H9 (cell line): ENCODE measurements at regions not wholly inside any gene's neighbourhood (a gene's known extent, or its start where the extent isn't known, plus 50 kb on each side); places are given as distances from the start of the nearest gene placed in this dataset.

Experiments
- DNase-seq: peaks from one replicate; pipeline ENCODE4 v3.0.0-alpha.2; 2017
- H2AFZ ChIP-seq: one replicate; pipeline ENCODE4 v1.6.1; 2013; ENCODE audit warnings: mild to moderate bottlenecking, low read length, control low read depth, moderate library complexity
- H2AK5ac ChIP-seq: 2 replicates; pipeline ENCODE4 v1.6.1; 2013; ENCODE audit warnings: low read length, control low read depth, mixed read lengths; ENCODE audit not compliant: insufficient read length
- H2BK120ac ChIP-seq: one replicate; pipeline ENCODE4 v1.6.1; 2013; ENCODE audit warnings: low read depth, mild to moderate bottlenecking, low read length, control low read depth, inconsistent platforms; ENCODE audit not compliant: poor library complexity, severe bottlenecking
- H2BK12ac ChIP-seq: 2 replicates; pipeline ENCODE4 v1.6.1; 2013; ENCODE audit warnings: low read length, control low read depth, mixed read lengths, low read depth; ENCODE audit not compliant: insufficient read length
- H2BK15ac ChIP-seq: 2 replicates; pipeline ENCODE4 v1.6.1; 2013; ENCODE audit warnings: low read depth, low read length, control low read depth
- H2BK20ac ChIP-seq: one replicate; pipeline ENCODE4 v1.6.1; 2013; ENCODE audit warnings: low read depth, mild to moderate bottlenecking, low read length, control low read depth, inconsistent platforms; ENCODE audit not compliant: poor library complexity, severe bottlenecking
- H2BK5ac ChIP-seq: 2 replicates; pipeline ENCODE4 v1.6.1; 2013; ENCODE audit warnings: low read length, control low read depth, mixed read lengths; ENCODE audit not compliant: insufficient read length
- H3K14ac ChIP-seq: 2 replicates; pipeline ENCODE4 v1.6.1; 2013; ENCODE audit warnings: low read length, control low read depth; ENCODE audit not compliant: insufficient read depth
- H3K18ac ChIP-seq: 2 replicates; pipeline ENCODE4 v1.6.1; 2013; ENCODE audit warnings: low read depth, mild to moderate bottlenecking, mixed read lengths, low read length, control low read depth; ENCODE audit not compliant: insufficient read length
- H3K23ac ChIP-seq: 2 replicates; pipeline ENCODE4 v1.6.1; 2013; ENCODE audit warnings: low read length, control low read depth, mixed read lengths, low read depth; ENCODE audit not compliant: insufficient read length
- H3K23me2 ChIP-seq: 2 replicates; pipeline ENCODE4 v1.6.1; 2013; ENCODE audit warnings: low read depth, mild to moderate bottlenecking, mixed read lengths, low read length, control low read depth; ENCODE audit not compliant: insufficient read length, poor library complexity, severe bottlenecking
- H3K27ac ChIP-seq: 2 replicates; pipeline ENCODE4 v1.5.1; 2013; ENCODE audit warnings: low read length, control low read depth, mixed read lengths, low read depth; ENCODE audit not compliant: insufficient read length
- H3K27me3 ChIP-seq: 2 replicates; pipeline ENCODE4 v1.6.1; 2013; ENCODE audit warnings: low read length, control low read depth, inconsistent platforms; ENCODE audit not compliant: insufficient read depth
- H3K4ac ChIP-seq: 2 replicates; pipeline ENCODE4 v1.6.1; 2013; ENCODE audit warnings: low read depth, mild to moderate bottlenecking, control low read depth, inconsistent platforms, low read length, moderate library complexity
- H3K4me1 ChIP-seq: 2 replicates; pipeline ENCODE4 v1.6.1; 2013; ENCODE audit warnings: low read length, control low read depth, inconsistent platforms; ENCODE audit not compliant: insufficient read depth
- H3K4me2 ChIP-seq: 2 replicates; pipeline ENCODE4 v1.6.1; 2013; ENCODE audit warnings: low read length, control low read depth, mixed read lengths; ENCODE audit not compliant: insufficient read length, insufficient read depth
- H3K56ac ChIP-seq: 2 replicates; pipeline ENCODE4 v1.6.1; 2013; ENCODE audit warnings: low read depth, mild to moderate bottlenecking, mixed read lengths, low read length, control low read depth; ENCODE audit not compliant: insufficient read length
- H3K79me1 ChIP-seq: 2 replicates; pipeline ENCODE4 v1.6.1; 2013; ENCODE audit warnings: low read depth, mild to moderate bottlenecking, moderate library complexity, low read length, control low read depth, inconsistent platforms; ENCODE audit not compliant: insufficient read depth, poor library complexity, severe bottlenecking
- H3K79me2 ChIP-seq: 2 replicates; pipeline ENCODE4 v1.6.1; 2013; ENCODE audit warnings: low read length, control low read depth, inconsistent platforms; ENCODE audit not compliant: insufficient read depth
- H3K9ac ChIP-seq: 2 replicates; pipeline ENCODE4 v1.6.1; 2013; ENCODE audit warnings: low read length, control low read depth, mixed read lengths; ENCODE audit not compliant: insufficient read length; ENCODE audit errors: extremely low read depth
- H3K9me3 ChIP-seq: one replicate; pipeline ENCODE4 v1.6.1; 2013; ENCODE audit warnings: low read depth, low read length, inconsistent platforms; ENCODE audit not compliant: control insufficient read depth
- H3T11ph ChIP-seq: one replicate; pipeline ENCODE4 v1.6.1; 2013; ENCODE audit warnings: mild to moderate bottlenecking, low read length, control low read depth, inconsistent platforms
- H4K20me1 ChIP-seq: one replicate; pipeline ENCODE4 v1.6.1; 2013; ENCODE audit not compliant: control insufficient read depth, insufficient read length, insufficient read depth
- H4K5ac ChIP-seq: 2 replicates; pipeline ENCODE4 v1.6.1; 2013; ENCODE audit warnings: low read depth, mild to moderate bottlenecking, mixed read lengths, low read length, control low read depth; ENCODE audit not compliant: insufficient read length
- H4K8ac ChIP-seq: replicated peaks from 2 replicates; pipeline ENCODE4 v1.6.1; 2013; ENCODE audit warnings: low read length, control low read depth, mixed read lengths, low read depth; ENCODE audit not compliant: insufficient read length
- H4K91ac ChIP-seq: 2 replicates; pipeline ENCODE4 v1.6.1; 2013; ENCODE audit warnings: low read depth, mild to moderate bottlenecking, moderate library complexity, mixed read lengths, low read length, control low read depth; ENCODE audit not compliant: insufficient read length
- H3K27ac Mint-ChIP-seq, 3 experiments: 2 replicates in 2 of 3; 3 replicates in 1 of 3; pipeline ENCODE4 v1.8.0; 2020 to 2021; ENCODE audit warnings: mixed read lengths in 3 of 3, mild to moderate bottlenecking in 1 of 3, moderate library complexity in 1 of 3
- H3K27me3 Mint-ChIP-seq: 2 replicates; pipeline ENCODE4 v1.8.0; 2021; ENCODE audit warnings: low read depth, mild to moderate bottlenecking, moderate library complexity, mixed read lengths
- H3K36me3 Mint-ChIP-seq, 3 experiments: 2 replicates in 2 of 3; 3 replicates in 1 of 3; pipeline ENCODE4 v1.8.0; 2020 to 2021; ENCODE audit warnings: low read depth in 3 of 3, mixed read lengths in 3 of 3; ENCODE audit not compliant: insufficient read depth in 1 of 3
- H3K4me1 Mint-ChIP-seq, 2 experiments: 2 replicates each; pipeline ENCODE4 v1.8.0; 2020; ENCODE audit warnings: mixed read lengths in 2 of 2
- H3K4me3 Mint-ChIP-seq, 2 experiments: 2 replicates in 1 of 2; 3 replicates in 1 of 2; pipeline ENCODE4 v1.8.0; 2020 to 2021; ENCODE audit warnings: mild to moderate bottlenecking in 2 of 2, mixed read lengths in 2 of 2, moderate library complexity in 1 of 2
- H3K9me3 Mint-ChIP-seq, 2 experiments: 2 replicates in 1 of 2; 3 replicates in 1 of 2; pipeline ENCODE4 v1.8.0; 2020; ENCODE audit warnings: mild to moderate bottlenecking in 2 of 2, mixed read lengths in 2 of 2, moderate library complexity in 1 of 2
- WGBS: extraction: QIAGEN DNeasy Blood & Tissue Kit; methylation state at CpG from one replicate; pipeline ENCODE4 v1.1.7; 2013; ENCODE audit warnings: missing lambda C conversion rate, low lambda C conversion rate, mixed read lengths; ENCODE audit not compliant: insufficient read length; ENCODE audit errors: extremely low coverage; 5-methylcytosine and 5-hydroxymethylcytosine counted together
- TF ChIP-seq, protein P1 (sequence below): fragments of 200-600 bp; sonication (generic); conservative IDR thresholded peaks from 3 replicates; pipeline ENCODE4 v1.8.0; 2021; ENCODE audit warnings: antibody characterized with exemption, mild to moderate bottlenecking

DNA sequence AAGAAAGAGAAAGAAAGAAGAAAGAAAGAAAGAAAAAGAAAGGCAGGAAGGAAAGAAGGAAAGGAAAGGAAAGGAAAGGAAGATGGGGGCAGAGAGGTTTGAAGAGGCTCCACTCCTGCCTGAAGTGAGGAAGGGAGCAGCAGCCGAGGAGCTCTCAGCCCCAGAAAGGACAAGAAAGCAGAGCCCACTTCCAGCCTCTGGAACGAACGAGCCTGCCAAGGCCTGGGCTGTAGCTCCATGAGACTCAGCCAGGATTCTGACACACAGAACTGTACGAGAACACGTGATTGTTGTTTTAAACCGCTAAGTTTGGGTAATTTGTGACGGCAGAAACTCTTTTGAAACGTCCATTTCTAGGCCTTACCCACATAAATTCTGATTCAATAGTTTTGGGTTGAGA, 69.5 kb downstream of the TTLL2 start:
- Histone ChIP-seq H2BK12ac (no peak overlapping the region), H3K14ac (no peak overlapping the region), H3K23me2 (no peaks in the 10 kb centered on the region), H2BK20ac (no peak overlapping the region), H2BK15ac (no peak overlapping the region), H3K56ac (no peak overlapping the region), H4K5ac (no peak overlapping the region), H3K9me3 (no peaks in the 10 kb centered on the region), H3K4me1 (no peaks in the 10 kb centered on the region), H2AK5ac (no peak overlapping the region), H3K4ac (no peak overlapping the region), H3K4me2 (no peak overlapping the region), H4K91ac (no peak overlapping the region), H3K27me3 (no peaks in the 10 kb centered on the region), H2AFZ (no peak overlapping the region), H3T11ph (no peak overlapping the region), H2BK5ac (no peak overlapping the region), H3K79me1 (no peaks in the 10 kb centered on the region), H4K20me1 (no peaks in the 10 kb centered on the region), H2BK120ac (no peak overlapping the region), H3K79me2 (no peaks in the 10 kb centered on the region), H3K23ac (no peak overlapping the region), H3K9ac (no peak overlapping the region), H3K18ac (no peak overlapping the region), H3K27ac (no peak overlapping the region), H4K8ac (no peak overlapping the region)
- Mint-ChIP-seq H3K4me1 (peaks cover 0 to 2% of the 10 kb centered on the region in 2 experiments; a peak in 2 of 4 replicates), H3K27ac (no peak overlapping the region), H3K9me3 (no peaks in the 10 kb centered on the region; a peak in 1 of 5 replicates), H3K36me3 (no peaks in the 10 kb centered on the region), H3K27me3 (peaks cover 5% of the 10 kb centered on the region), H3K4me3 (no peak overlapping the region; a peak in 1 of 5 replicates)
- TF ChIP-seq, protein P1, sequence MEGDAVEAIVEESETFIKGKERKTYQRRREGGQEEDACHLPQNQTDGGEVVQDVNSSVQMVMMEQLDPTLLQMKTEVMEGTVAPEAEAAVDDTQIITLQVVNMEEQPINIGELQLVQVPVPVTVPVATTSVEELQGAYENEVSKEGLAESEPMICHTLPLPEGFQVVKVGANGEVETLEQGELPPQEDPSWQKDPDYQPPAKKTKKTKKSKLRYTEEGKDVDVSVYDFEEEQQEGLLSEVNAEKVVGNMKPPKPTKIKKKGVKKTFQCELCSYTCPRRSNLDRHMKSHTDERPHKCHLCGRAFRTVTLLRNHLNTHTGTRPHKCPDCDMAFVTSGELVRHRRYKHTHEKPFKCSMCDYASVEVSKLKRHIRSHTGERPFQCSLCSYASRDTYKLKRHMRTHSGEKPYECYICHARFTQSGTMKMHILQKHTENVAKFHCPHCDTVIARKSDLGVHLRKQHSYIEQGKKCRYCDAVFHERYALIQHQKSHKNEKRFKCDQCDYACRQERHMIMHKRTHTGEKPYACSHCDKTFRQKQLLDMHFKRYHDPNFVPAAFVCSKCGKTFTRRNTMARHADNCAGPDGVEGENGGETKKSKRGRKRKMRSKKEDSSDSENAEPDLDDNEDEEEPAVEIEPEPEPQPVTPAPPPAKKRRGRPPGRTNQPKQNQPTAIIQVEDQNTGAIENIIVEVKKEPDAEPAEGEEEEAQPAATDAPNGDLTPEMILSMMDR: no peak
- no CpG with 5 or more reads among the region's 8 CpGs for WGBS
- DNase-seq: no peak
